ENCODE measurements at regions not wholly inside any gene's neighbourhood (a gene's known extent, or its start where the extent isn't known, plus 50 kb on each side); places are given as distances from the start of the nearest gene placed in this dataset.

GRCh38 chr7:34382166-34382893 lies 275.7 kb upstream of the NPSR1 start:
- TF ChIP-seq CTCF (IDR thresholded peaks at IDR 0.05) (no peak), POLR2A (IDR thresholded peaks at IDR 0.05) (no peak), EP300 (IDR thresholded peaks at IDR 0.05; ENCODE audit: low read depth) (no peak)

Measured in transverse colon (tissue), 3 donors.